A673 (cell line): ENCODE measurements at regions not wholly inside any gene's neighbourhood (a gene's known extent, or its start where the extent isn't known, plus 50 kb on each side); places are given as distances from the start of the nearest gene placed in this dataset.

Experiments
- CTCF ChIP-seq: fragments of 300-800, 200-600 bp; sonication (generic); conservative IDR thresholded peaks from 2 replicates; pipeline ENCODE4 v1.5.1; 2017; ENCODE audit warnings: low read depth, mild to moderate bottlenecking, antibody characterized with exemption, low read length, moderate library complexity, mixed read lengths
- EZH2 ChIP-seq: fragments of 200-600 bp; sonication (generic); IDR thresholded peaks from 2 replicates; pipeline ENCODE4 v1.6.1; 2017; ENCODE audit warnings: borderline replicate concordance, low read depth, mild to moderate bottlenecking, mixed read lengths, antibody characterized with exemption, low read length; ENCODE audit not compliant: poor library complexity, severe bottlenecking

- TF ChIP-seq CTCF (no peak), EZH2 (no peak)
These were observed 385.9 kb downstream of the TXNL1 start for GRCh38 chr18:56252456-56252855.
